ENCODE measurements at regions not wholly inside any gene's neighbourhood (a gene's known extent, or its start where the extent isn't known, plus 50 kb on each side); places are given as distances from the start of the nearest gene placed in this dataset.
"Not testable (repeated sequence)": the region's sequence is repeated elsewhere in the genome, so short reads cannot be mapped to it uniquely, and the experiment has no call there.

GRCh38 chrX:131845201-131845600 lies 177.9 kb upstream of the STK26 start:
- no peak for DNase-seq (ENCODE audit: low read depth)
- H3K4me3 ChIP-seq (ENCODE audit: control insufficient read depth, low read depth, low read length): no peak overlapping the region
- no peak for TF ChIP-seq CTCF (conservative IDR thresholded peaks at IDR 0.05; ENCODE audit: control insufficient read depth, insufficient read depth, low read depth, low read length)

DNA sequence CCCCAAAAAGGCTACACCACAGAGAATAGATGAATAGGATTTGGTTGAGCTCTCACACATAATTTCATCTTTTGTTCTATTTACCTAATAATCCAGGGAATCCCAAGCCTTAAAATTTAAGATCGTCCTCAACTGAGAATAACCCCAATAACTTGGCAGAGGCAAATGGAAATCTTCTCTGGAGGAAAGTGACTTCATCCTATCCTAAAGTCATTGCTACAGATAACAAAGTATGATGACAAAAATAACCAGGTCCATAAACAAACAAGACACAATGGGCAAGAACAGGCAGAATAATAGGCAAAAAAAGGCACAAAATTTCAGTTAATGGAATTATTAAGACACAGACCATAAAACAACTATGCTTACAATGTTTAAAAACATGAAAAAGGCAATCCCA lies 177.3 kb upstream of the STK26 start:
- no peak for DNase-seq (ENCODE audit: low read depth)

DNA sequence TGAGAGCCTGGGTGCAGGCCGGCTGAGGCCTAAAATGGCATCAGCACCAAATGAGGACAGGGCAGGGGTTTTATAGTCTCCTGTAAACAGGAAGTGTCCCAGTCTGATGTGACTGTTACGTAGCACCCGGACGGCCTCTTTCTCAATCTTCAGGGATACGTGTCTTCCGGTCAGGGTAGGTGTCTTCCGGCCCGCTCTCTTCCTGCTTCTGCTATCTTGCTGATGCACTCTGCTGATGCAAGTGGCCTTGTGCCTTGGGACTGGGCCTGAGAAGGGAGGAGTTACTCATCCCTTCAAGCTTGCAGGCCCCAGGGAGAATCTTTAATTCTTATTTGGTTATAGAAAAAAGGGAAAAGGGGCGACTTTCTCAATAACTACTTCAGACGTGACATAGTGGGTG lies 172.1 kb upstream of the STK26 start:
- not testable (repeated sequence) for H3K4me3 ChIP-seq (ENCODE audit: control insufficient read depth, low read depth, low read length); DNase-seq (ENCODE audit: low read depth)

More for the DNA sequence above, 177.3 kb upstream of the STK26 start:
- H3K4me3 ChIP-seq (ENCODE audit: control insufficient read depth, low read depth, low read length): no peak overlapping the region
- no peak for TF ChIP-seq CTCF (conservative IDR thresholded peaks at IDR 0.05; ENCODE audit: control insufficient read depth, insufficient read depth, low read depth, low read length)

GRCh38 chrX:131853440-131853839 lies 169.7 kb upstream of the STK26 start:
- no peak for DNase-seq (ENCODE audit: low read depth)
- H3K4me3 ChIP-seq (ENCODE audit: control insufficient read depth, low read depth, low read length): no peak overlapping the region
- TF ChIP-seq CTCF (conservative IDR thresholded peaks at IDR 0.05; ENCODE audit: control insufficient read depth, insufficient read depth, low read depth, low read length): no peak

DNA sequence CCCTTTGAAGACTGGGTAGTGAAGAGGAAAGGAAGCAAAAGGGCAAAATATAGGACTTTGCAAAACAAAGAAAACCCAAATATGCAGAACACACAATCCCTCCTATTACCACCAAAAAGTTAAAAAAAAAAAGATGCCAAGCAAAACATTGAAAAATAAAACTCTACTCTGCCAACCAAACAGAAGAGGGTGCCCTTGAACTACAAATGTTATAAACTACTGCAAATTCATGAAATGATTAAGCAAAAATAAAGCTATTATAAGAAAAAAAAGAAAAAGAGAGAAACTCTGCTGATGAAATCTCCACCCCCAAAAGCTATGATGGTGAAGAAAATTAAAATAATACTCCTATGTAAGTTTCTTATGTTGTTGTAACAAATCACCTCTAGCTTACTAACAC lies 168.5 kb upstream of the STK26 start:
- H3K4me3 ChIP-seq (ENCODE audit: control insufficient read depth, low read depth, low read length): no peak overlapping the region
- no peak for TF ChIP-seq CTCF (conservative IDR thresholded peaks at IDR 0.05; ENCODE audit: control insufficient read depth, insufficient read depth, low read depth, low read length)
- peak; percentile 5 for DNase-seq (ENCODE audit: low read depth)

DNA sequence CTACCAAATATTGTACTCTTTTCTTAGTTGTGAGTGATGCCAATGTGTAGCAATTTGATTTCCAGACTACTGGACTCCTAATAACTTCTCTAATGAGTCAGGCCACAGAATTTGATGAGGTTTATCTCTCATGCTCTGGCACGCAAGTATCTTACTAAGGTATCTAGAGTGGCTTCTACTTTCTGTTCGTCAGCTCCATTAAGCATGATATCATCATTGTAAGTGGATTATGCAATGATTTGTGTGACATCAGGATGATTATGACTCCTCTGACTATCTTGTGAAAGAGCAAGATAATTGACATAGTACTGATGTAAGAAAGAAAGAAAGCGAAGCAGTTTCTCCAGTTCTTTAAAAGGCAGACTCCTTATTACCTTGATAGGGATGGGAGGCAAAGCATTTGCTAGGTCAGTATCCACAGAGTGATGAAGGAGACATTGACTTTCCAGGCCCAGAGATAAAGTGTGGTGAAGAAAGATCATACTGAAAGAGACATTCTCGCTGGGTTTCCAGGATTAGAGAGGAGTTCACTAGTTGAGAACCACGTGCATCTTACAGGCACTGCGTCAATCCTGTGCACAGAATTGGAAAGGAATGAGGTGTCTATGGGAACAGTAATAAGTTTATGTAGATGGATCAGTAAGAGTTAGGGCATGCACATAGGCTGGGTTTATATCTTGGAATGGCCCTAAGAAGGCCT lies 161.9 kb upstream of the STK26 start:
- TF ChIP-seq CTCF (conservative IDR thresholded peaks at IDR 0.05; ENCODE audit: control insufficient read depth, insufficient read depth, low read depth, low read length): no peak
- no peak for DNase-seq (ENCODE audit: low read depth)
- H3K4me3 ChIP-seq (ENCODE audit: control insufficient read depth, low read depth, low read length): no peak overlapping the region

GRCh38 chrX:131862321-131862720 lies 160.8 kb upstream of the STK26 start:
- no peak for TF ChIP-seq CTCF (conservative IDR thresholded peaks at IDR 0.05; ENCODE audit: control insufficient read depth, insufficient read depth, low read depth, low read length)
- DNase-seq (ENCODE audit: low read depth): no peak
- no peak overlapping the region for H3K4me3 ChIP-seq (ENCODE audit: control insufficient read depth, low read depth, low read length)

Data from fibroblast of mammary gland (primary cell).